AG09319 (cell line): ENCODE measurements at regions not wholly inside any gene's neighbourhood (a gene's known extent, or its start where the extent isn't known, plus 50 kb on each side); places are given as distances from the start of the nearest gene placed in this dataset.

Experiments used
- DNase-seq: peaks from one replicate; pipeline ENCODE4 v3.0.0-alpha.2; 2010; ENCODE audit warnings: low read depth; ENCODE audit errors: extremely low read depth
- TF ChIP-seq, protein P1 (sequence below): IDR thresholded peaks from 2 replicates; pipeline ENCODE4 v1.5.1; 2011; ENCODE audit warnings: low read depth, mild to moderate bottlenecking, inconsistent platforms, low read length, moderate library complexity

DNA sequence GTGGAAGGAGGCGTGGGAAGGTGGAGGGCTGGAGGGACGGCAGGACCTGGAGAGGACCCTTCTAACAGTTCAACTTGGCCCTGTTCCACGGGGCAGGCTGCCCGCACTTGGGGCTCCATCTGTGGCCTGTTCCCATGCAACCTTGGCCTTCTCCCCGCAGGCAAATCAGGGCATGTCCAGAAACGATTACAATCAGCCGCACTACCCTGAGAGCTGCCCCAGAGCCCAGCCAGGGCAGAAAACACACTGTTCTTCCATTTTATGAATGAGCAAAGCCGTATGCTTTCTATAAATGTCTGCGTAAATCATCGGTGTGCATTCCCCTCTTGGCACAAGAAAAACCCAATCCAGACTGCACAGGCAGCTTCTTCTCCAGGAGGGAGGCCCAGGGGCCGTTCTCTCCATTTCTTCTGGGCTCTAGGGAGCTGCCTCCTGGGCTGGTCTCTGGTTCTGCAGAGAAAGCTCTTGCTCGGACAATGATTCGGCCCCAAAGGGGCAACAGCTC is 228.7 kb downstream of the SOX9 start:
- TF ChIP-seq, protein P1, sequence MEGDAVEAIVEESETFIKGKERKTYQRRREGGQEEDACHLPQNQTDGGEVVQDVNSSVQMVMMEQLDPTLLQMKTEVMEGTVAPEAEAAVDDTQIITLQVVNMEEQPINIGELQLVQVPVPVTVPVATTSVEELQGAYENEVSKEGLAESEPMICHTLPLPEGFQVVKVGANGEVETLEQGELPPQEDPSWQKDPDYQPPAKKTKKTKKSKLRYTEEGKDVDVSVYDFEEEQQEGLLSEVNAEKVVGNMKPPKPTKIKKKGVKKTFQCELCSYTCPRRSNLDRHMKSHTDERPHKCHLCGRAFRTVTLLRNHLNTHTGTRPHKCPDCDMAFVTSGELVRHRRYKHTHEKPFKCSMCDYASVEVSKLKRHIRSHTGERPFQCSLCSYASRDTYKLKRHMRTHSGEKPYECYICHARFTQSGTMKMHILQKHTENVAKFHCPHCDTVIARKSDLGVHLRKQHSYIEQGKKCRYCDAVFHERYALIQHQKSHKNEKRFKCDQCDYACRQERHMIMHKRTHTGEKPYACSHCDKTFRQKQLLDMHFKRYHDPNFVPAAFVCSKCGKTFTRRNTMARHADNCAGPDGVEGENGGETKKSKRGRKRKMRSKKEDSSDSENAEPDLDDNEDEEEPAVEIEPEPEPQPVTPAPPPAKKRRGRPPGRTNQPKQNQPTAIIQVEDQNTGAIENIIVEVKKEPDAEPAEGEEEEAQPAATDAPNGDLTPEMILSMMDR: no peak
- DNase-seq: no peak

DNA sequence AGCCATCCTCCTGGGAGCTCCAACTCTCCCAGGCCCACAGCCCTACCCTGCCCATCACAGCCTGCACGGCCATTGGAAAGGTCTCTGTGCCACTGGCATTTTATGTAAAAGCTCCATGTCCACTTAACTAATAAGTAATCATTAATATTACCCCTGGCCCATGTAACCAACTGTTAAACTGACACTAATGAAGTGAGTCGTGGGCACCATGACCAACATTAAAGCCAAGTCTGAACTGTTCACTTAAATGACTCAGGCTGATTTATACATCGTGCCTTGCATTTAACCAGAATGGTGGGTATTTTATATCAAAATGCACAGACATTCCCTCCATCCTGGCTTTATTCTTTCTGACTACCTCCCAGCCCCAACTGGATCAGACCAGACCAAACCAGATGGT is 229.3 kb downstream of the SOX9 start:
- no peak for DNase-seq
- TF ChIP-seq, protein P1: no peak

DNA sequence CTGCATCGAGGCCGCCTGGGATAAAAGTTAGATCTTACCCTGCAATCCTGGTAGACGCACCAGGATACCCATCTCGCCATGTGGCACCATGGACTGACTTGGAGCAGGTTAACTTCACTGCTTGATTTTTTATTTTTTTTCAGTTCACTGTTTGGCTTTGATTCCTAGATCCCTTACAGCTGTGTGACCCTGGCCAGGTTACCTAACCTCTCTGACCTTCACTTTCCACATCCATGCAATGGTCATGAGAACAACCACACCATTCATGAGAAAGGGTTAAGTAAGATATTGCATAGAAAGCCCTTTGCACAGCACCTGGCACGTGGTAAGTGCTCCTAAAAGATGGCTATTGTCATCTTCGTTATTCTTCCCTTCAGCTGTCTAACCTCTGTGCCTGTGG is 230.5 kb downstream of the SOX9 start:
- TF ChIP-seq, protein P1: no peak
- no peak for DNase-seq

DNA sequence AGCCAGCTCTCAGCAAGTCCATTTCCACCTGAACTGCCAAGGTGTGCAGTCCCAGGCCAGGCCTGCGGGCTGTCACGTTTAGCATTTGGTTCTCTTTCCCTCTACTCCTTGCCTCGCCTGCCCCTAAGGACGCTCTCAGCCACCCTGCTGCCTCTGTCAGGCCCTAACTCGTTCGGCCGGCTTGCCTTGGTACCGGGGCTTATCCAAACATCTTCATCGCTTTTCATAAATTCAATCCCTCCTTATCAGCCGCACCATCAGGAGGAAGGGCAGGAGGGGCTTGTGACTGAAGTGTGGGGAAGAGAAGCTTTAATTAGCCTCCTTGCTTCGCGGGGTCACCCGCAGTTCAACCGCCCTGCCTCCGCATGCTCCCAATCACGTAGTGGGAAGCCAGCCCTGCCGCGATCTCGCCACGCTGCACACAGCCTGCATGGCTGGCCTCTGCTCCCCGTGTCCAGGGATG is 231.1 kb downstream of the SOX9 start:
- TF ChIP-seq, protein P1: no peak
- no peak for DNase-seq

DNA sequence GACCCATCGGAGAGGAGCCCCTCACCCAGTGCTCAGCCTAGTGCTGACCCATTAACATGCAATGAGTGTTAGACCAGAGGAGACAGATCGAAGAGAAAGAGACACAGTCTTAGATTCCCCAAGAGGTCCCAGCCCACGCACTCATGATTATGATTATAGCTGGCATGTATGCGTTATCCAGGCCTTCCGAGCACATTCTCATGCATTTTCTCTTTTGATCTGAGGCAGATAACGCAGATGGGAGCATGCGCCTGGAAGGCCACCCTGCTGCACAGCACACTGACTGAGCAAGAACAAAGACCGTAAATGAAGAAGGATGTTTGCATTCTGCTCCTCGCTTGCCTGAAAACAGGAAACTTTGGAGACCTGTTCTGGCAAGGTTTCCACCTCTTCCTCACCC is 232.7 kb downstream of the SOX9 start:
- TF ChIP-seq, protein P1: no peak
- no peak for DNase-seq

DNA sequence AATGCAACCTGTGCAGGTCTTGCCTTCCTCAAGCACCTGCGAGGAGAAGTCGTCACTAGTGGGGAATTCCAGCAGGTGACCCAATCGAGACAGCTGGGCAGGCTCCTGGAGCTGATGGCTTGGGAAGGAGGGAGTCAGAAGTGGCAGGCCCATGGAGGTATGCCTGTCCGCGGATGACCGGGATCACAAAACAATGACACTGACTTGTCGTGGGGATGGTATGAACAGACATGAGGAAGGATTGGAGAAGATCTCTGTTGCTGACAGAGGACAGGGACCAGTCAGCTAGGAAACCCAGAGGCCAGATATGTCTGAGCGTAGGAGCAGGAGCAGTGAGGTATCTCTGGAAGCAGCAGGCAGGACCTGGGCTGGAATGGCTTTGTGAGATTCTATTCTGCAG is 233.3 kb downstream of the SOX9 start:
- TF ChIP-seq, protein P1: no peak
- DNase-seq: no peak

DNA sequence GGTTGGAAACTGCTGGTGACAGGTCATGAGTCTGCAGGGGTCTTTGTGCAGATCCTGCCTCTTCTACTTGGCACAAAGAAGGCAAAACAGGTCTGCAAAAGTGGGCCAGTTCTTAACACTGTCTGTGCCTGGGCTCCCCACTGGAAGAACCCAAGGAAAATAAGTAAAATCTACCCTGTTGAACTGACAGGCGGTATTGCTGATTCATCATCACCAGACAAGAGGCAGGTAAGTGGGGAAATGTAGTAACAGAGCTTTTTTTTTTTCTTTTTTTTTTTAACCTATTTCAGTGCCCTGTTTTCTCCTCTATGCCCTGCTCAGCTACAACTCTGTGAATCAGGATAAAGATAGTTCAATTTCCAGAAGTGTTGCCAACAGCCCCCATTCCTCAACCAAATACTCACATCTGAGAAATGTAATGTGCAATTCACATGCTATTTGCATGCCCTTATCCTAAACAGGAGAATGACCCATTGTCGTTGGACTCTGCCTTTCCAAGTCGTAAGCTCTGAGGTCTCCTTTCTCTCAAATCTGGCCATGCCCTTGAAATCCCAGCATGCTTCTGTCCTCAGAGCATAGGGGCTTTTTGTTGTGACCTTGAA is 237.0 kb downstream of the SOX9 start:
- TF ChIP-seq, protein P1: no peak
- DNase-seq: no peak
